ENCODE measurements at regions not wholly inside any gene's neighbourhood (a gene's known extent, or its start where the extent isn't known, plus 50 kb on each side); places are given as distances from the start of the nearest gene placed in this dataset.

DNA sequence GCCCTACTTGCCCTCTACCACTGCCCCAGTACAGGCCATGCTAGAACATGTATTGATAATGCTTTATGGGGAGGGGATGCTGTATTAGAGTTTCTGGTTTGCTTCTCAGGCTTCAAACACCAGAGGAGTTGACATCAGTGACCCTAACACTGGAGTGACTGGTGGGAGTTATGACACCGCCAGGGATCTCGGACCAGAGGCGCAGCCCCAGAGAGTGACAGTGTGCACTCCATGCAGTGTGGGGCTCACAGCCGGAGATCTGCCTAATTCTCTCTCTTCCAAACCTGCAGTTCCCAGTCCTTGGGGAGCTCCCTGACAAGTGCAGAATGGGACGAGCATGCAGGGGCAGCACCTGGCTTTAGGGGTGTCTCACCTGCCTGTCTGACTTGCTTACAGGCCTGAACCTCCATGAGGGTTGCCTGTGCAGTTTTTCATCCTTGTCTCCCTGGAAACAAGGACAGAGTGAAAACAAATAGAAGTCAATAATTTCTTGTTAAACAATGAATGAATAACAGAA is 244.9 kb upstream of the MYT1L start:
- no peaks in the 10 kb centered on the region for H3K27me3 ChIP-seq (ENCODE audit: control insufficient read depth, insufficient read depth, low read length)
- H3K4me3 ChIP-seq (ENCODE audit: low read depth, low read length), result no peak overlapping the region
- POLR2A ChIA-PET, result no interaction called here
- no peak for TF ChIP-seq CTCF (IDR thresholded peaks at IDR 0.05; ENCODE audit: insufficient read depth, low read depth, low read length)
- no peaks in the 10 kb centered on the region for H3K36me3 ChIP-seq (ENCODE audit: control insufficient read depth, insufficient read depth, low read length)
- no peak for DNase-seq (ENCODE audit: low read depth)
- CTCF ChIA-PET, result no interaction called here

- POLR2A ChIA-PET, result no interaction called here
- no peak for DNase-seq (ENCODE audit: low read depth)
- H3K36me3 ChIP-seq (ENCODE audit: control insufficient read depth, insufficient read depth, low read length), result no peaks in the 10 kb centered on the region
- no peak overlapping the region for H3K4me3 ChIP-seq (ENCODE audit: low read depth, low read length)
- TF ChIP-seq CTCF (IDR thresholded peaks at IDR 0.05; ENCODE audit: insufficient read depth, low read depth, low read length), result no peak
- CTCF ChIA-PET, result no interaction called here
- H3K27me3 ChIP-seq (ENCODE audit: control insufficient read depth, insufficient read depth, low read length), result no peaks in the 10 kb centered on the region
These were observed 244.1 kb upstream of the MYT1L start for GRCh38 chr2:2575181-2575577.

GRCh38 chr2:2574401-2575180 is 243.5 kb upstream of the MYT1L start:
- ChIA-PET POLR2A (no interaction called here), CTCF (no interaction called here)
- Histone ChIP-seq H3K36me3 (ENCODE audit: control insufficient read depth, insufficient read depth, low read length) (no peaks in the 10 kb centered on the region), H3K4me3 (ENCODE audit: low read depth, low read length) (no peak overlapping the region), H3K27me3 (ENCODE audit: control insufficient read depth, insufficient read depth, low read length) (no peaks in the 10 kb centered on the region)
- no peak for DNase-seq (ENCODE audit: low read depth)
- TF ChIP-seq CTCF (IDR thresholded peaks at IDR 0.05; ENCODE audit: insufficient read depth, low read depth, low read length), result no peak

GRCh38 chr2:2573658-2574293 is 242.7 kb upstream of the MYT1L start:
- DNase-seq (ENCODE audit: low read depth), result no peak
- ChIA-PET CTCF (no interaction called here), POLR2A (no interaction called here)
- TF ChIP-seq CTCF (IDR thresholded peaks at IDR 0.05; ENCODE audit: insufficient read depth, low read depth, low read length), result no peak
- Histone ChIP-seq H3K27me3 (ENCODE audit: control insufficient read depth, insufficient read depth, low read length) (no peaks in the 10 kb centered on the region), H3K4me3 (ENCODE audit: low read depth, low read length) (no peak overlapping the region), H3K36me3 (ENCODE audit: control insufficient read depth, insufficient read depth, low read length) (no peaks in the 10 kb centered on the region)

DNA sequence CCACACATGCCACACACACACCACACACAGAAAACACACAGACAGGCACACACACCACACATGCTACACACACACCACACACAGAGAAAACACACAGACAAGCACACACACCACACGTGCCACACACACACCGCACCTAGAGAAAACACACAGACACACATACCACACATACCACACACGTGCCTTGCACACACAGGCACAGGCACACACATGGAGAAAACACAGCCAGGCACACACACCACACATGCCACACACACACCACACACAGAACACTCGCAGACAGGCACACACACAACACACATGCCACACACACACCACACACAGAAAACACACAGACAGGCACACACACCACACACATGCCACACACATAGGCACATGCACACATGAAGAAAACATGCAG is 242.1 kb upstream of the MYT1L start:
- H3K4me3 ChIP-seq (ENCODE audit: low read depth, low read length), result no peak overlapping the region
- CTCF ChIA-PET, result no interaction called here
- H3K27me3 ChIP-seq (ENCODE audit: control insufficient read depth, insufficient read depth, low read length), result no peaks in the 10 kb centered on the region
- POLR2A ChIA-PET, result no interaction called here
- H3K36me3 ChIP-seq (ENCODE audit: control insufficient read depth, insufficient read depth, low read length), result no peaks in the 10 kb centered on the region
- DNase-seq (ENCODE audit: low read depth), result no peak
- TF ChIP-seq CTCF (IDR thresholded peaks at IDR 0.05; ENCODE audit: insufficient read depth, low read depth, low read length), result no peak
